ENCODE measurements at regions not wholly inside any gene's neighbourhood (a gene's known extent, or its start where the extent isn't known, plus 50 kb on each side); places are given as distances from the start of the nearest gene placed in this dataset.

- no peak for DNase-seq (ENCODE audit: low read depth in 2 of 2)
Measured at GRCh38 chr13:40336228-40337221, 329.9 kb downstream of the FOXO1 start.

GRCh38 chr13:40337651-40338050 lies 328.8 kb downstream of the FOXO1 start:
- no peak for DNase-seq (ENCODE audit: low read depth in 2 of 2)

GRCh38 chr13:40338217-40338616 lies 328.2 kb downstream of the FOXO1 start:
- DNase-seq (ENCODE audit: low read depth in 2 of 2): no peak

GRCh38 chr13:40340368-40341095 lies 325.9 kb downstream of the FOXO1 start:
- no peak for DNase-seq (ENCODE audit: low read depth in 2 of 2)

GRCh38 chr13:40341096-40341471 lies 325.4 kb downstream of the FOXO1 start:
- DNase-seq (ENCODE audit: low read depth in 2 of 2): no peak

- DNase-seq (ENCODE audit: low read depth in 2 of 2): no peak
Measured at GRCh38 chr13:40341501-40341900, 324.9 kb downstream of the FOXO1 start.

GRCh38 chr13:40342461-40342860 lies 324.0 kb downstream of the FOXO1 start:
- no peak for DNase-seq (ENCODE audit: low read depth in 2 of 2)

GRCh38 chr13:40342901-40343300 lies 323.5 kb downstream of the FOXO1 start:
- DNase-seq (ENCODE audit: low read depth in 2 of 2): no peak

- DNase-seq (ENCODE audit: low read depth in 2 of 2): no peak
Measured at GRCh38 chr13:40343550-40344269, 322.7 kb downstream of the FOXO1 start.

- no peak for DNase-seq (ENCODE audit: low read depth in 2 of 2)
Measured at GRCh38 chr13:40344270-40345148, 321.9 kb downstream of the FOXO1 start.

- no peak for DNase-seq (ENCODE audit: low read depth in 2 of 2)
Measured at GRCh38 chr13:40345149-40345514, 321.3 kb downstream of the FOXO1 start.

GRCh38 chr13:40345654-40346372 lies 320.6 kb downstream of the FOXO1 start:
- no peak for DNase-seq (ENCODE audit: low read depth in 2 of 2)

GRCh38 chr13:40346592-40346991 lies 319.8 kb downstream of the FOXO1 start:
- no peak for DNase-seq (ENCODE audit: low read depth in 2 of 2)

GRCh38 chr13:40348096-40348679 lies 318.3 kb downstream of the FOXO1 start:
- no peak for DNase-seq (ENCODE audit: low read depth in 2 of 2)

- no peak for DNase-seq (ENCODE audit: low read depth in 2 of 2)
Measured at GRCh38 chr13:40350283-40350992, 316.0 kb downstream of the FOXO1 start.

- no peak for DNase-seq (ENCODE audit: low read depth in 2 of 2)
Measured at GRCh38 chr13:40351537-40352379, 314.7 kb downstream of the FOXO1 start.

- no peak for DNase-seq (ENCODE audit: low read depth in 2 of 2)
Measured at GRCh38 chr13:40352380-40352778, 314.1 kb downstream of the FOXO1 start.

GRCh38 chr13:40352802-40353562 lies 313.5 kb downstream of the FOXO1 start:
- DNase-seq (ENCODE audit: low read depth in 2 of 2): no peak

Data from stimulated activated CD8-positive, alpha-beta memory T cell treated with anti-CD3 and anti-CD28 coated beads, Interleukin-7, amount 100 ng/mL, for 4 hours (primary cell).